GM23248 (cell line): ENCODE measurements at regions not wholly inside any gene's neighbourhood (a gene's known extent, or its start where the extent isn't known, plus 50 kb on each side); places are given as distances from the start of the nearest gene placed in this dataset.

ENCODE experiments used
- EZH2 ChIP-seq: fragments of 200-600 bp; sonication (generic); IDR thresholded peaks from 2 replicates; pipeline ENCODE4 v1.6.1; 2018; ENCODE audit warnings: antibody characterized with exemption, mild to moderate bottlenecking; ENCODE audit not compliant: insufficient read depth, poor library complexity, severe bottlenecking
- EZH2phosphoT487 ChIP-seq: fragments of 200-600 bp; sonication (generic); IDR thresholded peaks from 2 replicates; pipeline ENCODE4 v1.6.1; 2018; ENCODE audit warnings: antibody characterized with exemption, moderate library complexity, mild to moderate bottlenecking, low read depth; ENCODE audit not compliant: insufficient read depth

DNA sequence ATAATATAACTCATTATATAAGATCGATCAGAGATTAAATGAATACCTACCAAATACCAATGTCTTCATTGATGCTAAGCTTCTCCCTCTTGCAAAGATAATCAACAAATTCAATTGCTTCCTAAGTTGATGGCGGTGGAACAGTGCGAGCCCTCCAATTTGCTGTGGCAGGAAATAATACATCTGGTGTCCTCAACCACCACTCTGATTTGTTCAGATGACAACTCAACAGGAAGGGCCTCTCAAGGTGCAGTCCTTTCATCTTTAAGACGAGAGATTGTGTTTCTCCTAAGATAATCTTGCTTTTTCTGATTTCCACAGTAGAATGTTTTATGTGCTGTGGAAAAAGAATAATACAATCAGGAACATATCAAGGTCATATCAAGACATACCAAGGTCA lies 56.6 kb upstream of the IGFBP2 start:
- TF ChIP-seq EZH2phosphoT487 (no peak), EZH2 (no peak)
